ENCODE measurements at regions not wholly inside any gene's neighbourhood (a gene's known extent, or its start where the extent isn't known, plus 50 kb on each side); places are given as distances from the start of the nearest gene placed in this dataset.
A peak's percentile ranks its signal among the peaks of the same experiment; 100 is the strongest.

GRCh38 chr22:46084943-46085827 is 65.1 kb upstream of the PPARA start:
- peak overlapping the region; percentile 81 for H3K4me2 ChIP-seq (ENCODE audit: control insufficient read depth, extremely low read depth, insufficient read depth, low read depth, low read length)
- FAIRE-seq (peak; percentile 61), DNase-seq (ENCODE audit: low read depth, low spot score) (no peak)
- H3K4me3 ChIP-seq (ENCODE audit: control insufficient read depth in 2 of 3, extremely low read depth in 1 of 3, insufficient read depth in 2 of 3, low read depth in 1 of 3, low read length in 3 of 3) = peak overlapping the region; percentile 51 to 96 (median 95)
- TF ChIP-seq EZH2 (IDR thresholded peaks at IDR 0.05; ENCODE audit: low read length) = no peak
- no peak for TF ChIP-seq CTCF (optimal IDR thresholded peaks at IDR 0.05 in 1 of 3, IDR thresholded peaks at IDR 0.05 in 1 of 3, conservative IDR thresholded peaks at IDR 0.05 in 1 of 3; ENCODE audit: extremely low read depth in 1 of 3, insufficient read depth in 2 of 3, low read length in 3 of 3)
- H3K9me1 ChIP-seq (ENCODE audit: control insufficient read depth, extremely low read depth, insufficient read depth, low read length) = no peaks in the 10 kb centered on the region
- H3K9me3 ChIP-seq (ENCODE audit: control insufficient read depth, low read depth, low read length) = no peaks in the 10 kb centered on the region
- peaks cover 100% of the 10 kb centered on the region for H3K79me2 ChIP-seq (ENCODE audit: control insufficient read depth, insufficient read depth, low read length)
- H3K9ac ChIP-seq (ENCODE audit: control insufficient read depth, extremely low read depth, insufficient read depth, low read length) = peak overlapping the region; percentile 99
- H3K27me3 ChIP-seq (ENCODE audit: control insufficient read depth, extremely low read depth, insufficient read depth, low read length) = no peaks in the 10 kb centered on the region
- peak overlapping the region; percentile 98 for H3K27ac ChIP-seq (ENCODE audit: control insufficient read depth, insufficient read depth, low read length)
- H2AFZ ChIP-seq (ENCODE audit: control insufficient read depth, low read length) = no peak overlapping the region
- H4K20me1 ChIP-seq (ENCODE audit: control insufficient read depth, extremely low read depth, insufficient read depth, low read length) = peaks cover 19% of the 10 kb centered on the region
- H3K36me3 ChIP-seq (ENCODE audit: control insufficient read depth in 2 of 2, extremely low read depth in 1 of 2, insufficient read depth in 2 of 2, low read length in 2 of 2) = peaks cover 13 to 55% of the 10 kb centered on the region in 2 experiments
- H3K4me1 ChIP-seq (ENCODE audit: control insufficient read depth, extremely low read depth, insufficient read depth, low read length) = peaks cover 75% of the 10 kb centered on the region
- dilution Hi-C loops (cut with MboI; ENCODE audit: extremely low pct_ligation_motif_present, low sequenced_read_pairs) = no loop called here

- Histone ChIP-seq H2AFZ (ENCODE audit: control insufficient read depth, low read length) (no peak overlapping the region), H3K4me2 (ENCODE audit: control insufficient read depth, extremely low read depth, insufficient read depth, low read depth, low read length) (peak overlapping the region; percentile 81), H4K20me1 (ENCODE audit: control insufficient read depth, extremely low read depth, insufficient read depth, low read length) (peaks cover 25% of the 10 kb centered on the region), H3K79me2 (ENCODE audit: control insufficient read depth, insufficient read depth, low read length) (peaks cover 100% of the 10 kb centered on the region), H3K9me3 (ENCODE audit: control insufficient read depth, low read depth, low read length) (no peaks in the 10 kb centered on the region), H3K9ac (ENCODE audit: control insufficient read depth, extremely low read depth, insufficient read depth, low read length) (peak overlapping the region; percentile 99), H3K9me1 (ENCODE audit: control insufficient read depth, extremely low read depth, insufficient read depth, low read length) (no peaks in the 10 kb centered on the region), H3K4me3 (ENCODE audit: control insufficient read depth in 2 of 3, extremely low read depth in 1 of 3, insufficient read depth in 2 of 3, low read depth in 1 of 3, low read length in 3 of 3) (peak overlapping the region; percentile 51 to 96 (median 95)), H3K4me1 (ENCODE audit: control insufficient read depth, extremely low read depth, insufficient read depth, low read length) (peaks cover 83% of the 10 kb centered on the region), H3K36me3 (ENCODE audit: control insufficient read depth in 2 of 2, extremely low read depth in 1 of 2, insufficient read depth in 2 of 2, low read length in 2 of 2) (peaks cover 14 to 63% of the 10 kb centered on the region in 2 experiments), H3K27me3 (ENCODE audit: control insufficient read depth, extremely low read depth, insufficient read depth, low read length) (no peaks in the 10 kb centered on the region), H3K27ac (ENCODE audit: control insufficient read depth, insufficient read depth, low read length) (peak overlapping the region; percentile 98)
- peak; percentile 60 for FAIRE-seq
- dilution Hi-C loops (cut with MboI; ENCODE audit: extremely low pct_ligation_motif_present, low sequenced_read_pairs) = no loop called here
- no peak for DNase-seq (ENCODE audit: low read depth, low spot score)
- TF ChIP-seq CTCF (optimal IDR thresholded peaks at IDR 0.05 in 1 of 3, IDR thresholded peaks at IDR 0.05 in 1 of 3, conservative IDR thresholded peaks at IDR 0.05 in 1 of 3; ENCODE audit: extremely low read depth in 1 of 3, insufficient read depth in 2 of 3, low read length in 3 of 3) (no peak), EZH2 (IDR thresholded peaks at IDR 0.05; ENCODE audit: low read length) (no peak)
Measured at GRCh38 chr22:46085828-46086576, 64.3 kb upstream of the PPARA start.
